ENCODE measurements at regions not wholly inside any gene's neighbourhood (a gene's known extent, or its start where the extent isn't known, plus 50 kb on each side); places are given as distances from the start of the nearest gene placed in this dataset.
"Not testable (repeated sequence)": the region's sequence is repeated elsewhere in the genome, so short reads cannot be mapped to it uniquely, and the experiment has no call there.

DNA sequence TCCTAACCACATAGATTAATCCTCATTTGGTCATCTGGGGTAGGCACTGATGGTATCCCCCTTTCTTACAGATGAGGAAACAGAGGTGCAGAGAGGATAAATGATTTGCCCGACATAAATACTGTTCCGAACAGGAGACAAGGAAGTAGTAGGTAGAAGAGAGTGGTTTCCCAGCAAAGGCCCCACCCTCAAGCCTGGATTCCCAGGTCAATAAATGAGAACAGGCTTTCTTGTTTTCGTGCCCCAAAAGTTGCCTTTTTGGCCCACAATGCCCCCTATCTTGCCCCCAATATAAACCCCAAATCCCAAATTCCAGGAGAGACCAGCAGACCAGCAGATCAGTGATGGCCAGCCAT is 125.5 kb upstream of the PRR20G start:
- DNase-seq, result no peak

GRCh38 chr3:127412578-127413317 is 124.9 kb upstream of the PRR20G start:
- no peak for DNase-seq

DNA sequence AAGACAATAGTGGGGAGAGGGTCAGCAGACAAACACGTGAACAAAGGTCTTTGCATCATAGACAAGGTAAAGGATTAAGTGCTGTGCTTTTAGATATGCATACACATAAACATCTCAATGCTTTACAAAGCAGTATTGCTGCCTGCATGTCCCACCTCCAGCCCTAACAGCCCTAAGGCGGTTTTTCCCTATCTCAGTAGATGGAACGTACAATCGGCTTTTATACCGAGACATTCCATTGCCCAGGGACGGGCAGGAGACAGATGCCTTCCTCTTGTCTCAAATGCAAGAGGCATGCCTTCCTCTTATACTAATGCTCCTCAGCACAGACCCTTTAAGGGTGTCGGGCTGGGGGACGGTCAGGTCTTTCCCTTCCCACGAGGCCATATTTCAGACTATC is 124.0 kb upstream of the PRR20G start:
- not testable (repeated sequence) for DNase-seq

- DNase-seq, result no peak
Observed at GRCh38 chr3:127411083-127411727, 123.4 kb upstream of the PRR20G start.

DNA sequence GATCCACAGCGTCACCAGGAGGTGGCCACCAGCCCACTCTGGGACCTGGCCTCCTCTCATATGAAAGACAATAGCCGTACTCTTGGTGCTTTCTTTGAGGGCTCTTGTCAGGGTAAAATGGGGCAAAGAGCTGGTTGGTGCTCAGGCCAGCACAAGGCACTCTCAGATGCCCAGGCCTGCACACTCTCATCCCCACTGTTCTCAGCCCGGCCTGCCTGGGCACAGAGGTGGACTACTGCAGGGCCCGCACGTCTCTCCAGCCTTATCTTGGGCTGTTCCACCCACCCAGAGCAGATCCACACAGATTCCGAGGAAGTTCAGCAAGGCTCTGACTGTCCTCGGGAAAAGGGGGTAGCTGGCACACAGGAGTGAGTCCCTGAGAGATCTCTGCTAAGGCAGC is 122.8 kb upstream of the PRR20G start:
- no peak for DNase-seq

DNA sequence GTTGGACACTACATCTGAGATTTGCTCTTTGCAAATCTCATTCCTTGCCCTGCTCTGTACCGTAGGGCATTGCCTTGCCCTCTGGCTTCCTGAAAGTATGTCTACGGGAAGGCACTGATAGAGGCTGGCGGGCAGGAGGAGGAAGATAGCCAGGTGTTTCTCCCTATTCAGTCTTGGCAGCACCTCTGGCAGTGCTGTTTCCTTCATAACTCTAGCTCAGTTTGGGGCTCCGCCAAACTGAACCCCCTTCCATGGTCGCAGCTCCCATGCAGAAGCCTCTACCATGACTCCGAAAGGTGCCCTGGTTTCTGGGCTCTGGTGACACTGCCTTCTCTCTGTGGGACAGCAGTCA is 122.3 kb upstream of the PRR20G start:
- DNase-seq, result no peak

GRCh38 chr3:127409421-127410136 is 121.7 kb upstream of the PRR20G start:
- no peak for DNase-seq

GRCh38 chr3:127408684-127409420 is 121.0 kb upstream of the PRR20G start:
- no peak for DNase-seq

DNA sequence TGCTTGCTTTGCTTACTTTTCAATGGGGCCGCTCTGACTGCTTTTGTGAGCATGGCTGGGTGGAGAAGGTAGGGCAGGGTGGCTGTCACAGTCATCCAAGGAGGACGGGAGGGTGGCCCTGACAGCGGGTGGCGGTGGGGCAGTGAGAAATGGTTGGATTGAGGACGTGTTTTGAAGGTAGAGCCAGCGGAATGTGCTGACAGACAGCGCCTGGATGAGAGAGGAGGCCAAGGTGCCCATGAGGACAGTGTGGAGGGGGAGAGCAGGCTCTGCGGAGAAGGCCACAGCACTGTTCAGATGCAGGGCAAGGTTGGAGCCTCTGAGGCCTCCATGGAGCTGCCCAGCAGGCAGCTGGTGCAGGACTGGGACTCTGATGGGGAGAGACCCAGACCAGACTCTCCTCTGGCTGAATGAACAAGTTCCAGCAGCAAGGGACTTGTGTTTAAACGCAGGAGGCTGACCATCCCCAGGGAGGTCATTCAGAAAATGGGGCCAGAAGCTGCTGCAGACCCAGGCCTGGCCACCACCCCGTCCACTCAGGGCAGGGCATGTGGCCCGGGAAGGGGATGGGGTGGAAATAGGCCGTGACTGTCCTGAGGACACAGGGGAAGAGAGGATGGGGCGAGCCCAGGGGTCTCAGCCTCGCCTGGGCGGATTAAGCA is 120.3 kb upstream of the PRR20G start:
- DNase-seq, result no peak

GRCh38 chr3:127407026-127407939 is 119.4 kb upstream of the PRR20G start:
- DNase-seq, result no peak

- no peak for DNase-seq
Observed at GRCh38 chr3:127406309-127407025, 118.6 kb upstream of the PRR20G start.

DNA sequence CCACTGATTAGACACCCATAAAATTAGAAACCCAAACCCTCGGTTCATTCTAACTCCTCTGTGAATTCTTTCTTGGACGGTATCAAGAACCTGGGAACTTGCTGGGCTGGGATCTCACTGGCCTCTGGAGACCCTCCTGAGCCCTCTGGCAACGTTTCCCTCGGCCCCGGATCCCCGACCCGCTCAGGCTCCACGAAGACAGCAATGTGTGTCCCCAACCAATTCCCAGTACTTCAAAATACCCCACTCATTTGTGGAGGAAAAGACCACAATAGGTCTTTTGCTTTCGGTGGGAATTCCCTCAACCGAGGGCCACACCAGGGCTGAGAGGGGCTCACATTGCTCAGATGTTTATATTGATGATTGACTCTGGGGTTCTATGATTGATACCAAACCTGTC is 117.9 kb upstream of the PRR20G start:
- DNase-seq, result no peak

DNA sequence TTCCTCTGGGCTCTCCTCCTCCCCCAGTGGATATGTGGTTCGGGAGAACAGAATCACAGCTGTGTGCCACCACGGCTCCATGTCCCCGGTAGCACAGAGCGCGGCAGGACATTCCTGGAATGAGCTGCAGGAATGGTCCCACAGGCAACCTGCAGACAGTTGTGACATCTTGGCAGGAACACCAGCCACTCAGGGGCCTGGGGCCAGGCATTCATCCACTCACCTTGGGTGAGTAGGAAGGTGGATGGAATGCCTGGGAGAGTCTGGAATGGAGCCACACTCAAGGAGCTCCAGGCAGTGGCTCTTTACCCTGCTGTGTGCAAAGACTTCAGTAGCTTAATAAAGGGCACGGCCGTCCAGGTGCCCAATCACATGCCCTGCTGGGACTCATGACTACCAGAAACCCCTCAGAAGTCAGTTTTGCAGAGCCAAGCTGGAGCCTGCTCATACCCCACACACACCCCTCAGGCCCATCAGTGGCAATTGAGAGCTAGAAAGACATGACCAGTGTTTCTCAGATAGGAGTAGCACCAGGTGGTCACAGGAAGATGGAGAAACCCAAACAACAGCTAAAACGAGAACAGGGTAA is 117.3 kb upstream of the PRR20G start:
- DNase-seq, result no peak

- DNase-seq, result no peak
Observed at GRCh38 chr3:127404221-127405009, 116.6 kb upstream of the PRR20G start.

DNA sequence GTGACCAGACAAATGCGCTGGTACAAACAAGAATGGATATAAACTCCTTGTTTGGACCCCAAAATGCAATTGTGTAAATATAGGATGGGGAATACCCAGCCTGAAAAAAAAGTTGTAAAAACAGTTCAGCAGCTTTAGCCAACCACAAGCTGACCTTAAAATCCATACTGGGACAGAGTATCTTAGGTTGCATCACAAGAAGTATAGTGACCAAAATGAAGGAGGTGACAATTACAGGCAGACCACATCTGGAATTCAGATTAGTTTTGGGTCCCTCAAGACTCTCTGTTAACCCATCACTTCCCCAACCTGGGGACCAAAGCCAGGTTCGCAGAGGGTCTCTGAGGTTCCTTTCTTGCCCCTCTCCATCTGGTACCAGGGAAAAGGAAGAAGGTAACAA is 115.9 kb upstream of the PRR20G start:
- DNase-seq, result no peak

- DNase-seq, result no peak
Observed at GRCh38 chr3:127399154-127399553, 111.3 kb upstream of the PRR20G start.

- no peak for DNase-seq
Observed at GRCh38 chr3:127396473-127396872, 108.6 kb upstream of the PRR20G start.

DNA sequence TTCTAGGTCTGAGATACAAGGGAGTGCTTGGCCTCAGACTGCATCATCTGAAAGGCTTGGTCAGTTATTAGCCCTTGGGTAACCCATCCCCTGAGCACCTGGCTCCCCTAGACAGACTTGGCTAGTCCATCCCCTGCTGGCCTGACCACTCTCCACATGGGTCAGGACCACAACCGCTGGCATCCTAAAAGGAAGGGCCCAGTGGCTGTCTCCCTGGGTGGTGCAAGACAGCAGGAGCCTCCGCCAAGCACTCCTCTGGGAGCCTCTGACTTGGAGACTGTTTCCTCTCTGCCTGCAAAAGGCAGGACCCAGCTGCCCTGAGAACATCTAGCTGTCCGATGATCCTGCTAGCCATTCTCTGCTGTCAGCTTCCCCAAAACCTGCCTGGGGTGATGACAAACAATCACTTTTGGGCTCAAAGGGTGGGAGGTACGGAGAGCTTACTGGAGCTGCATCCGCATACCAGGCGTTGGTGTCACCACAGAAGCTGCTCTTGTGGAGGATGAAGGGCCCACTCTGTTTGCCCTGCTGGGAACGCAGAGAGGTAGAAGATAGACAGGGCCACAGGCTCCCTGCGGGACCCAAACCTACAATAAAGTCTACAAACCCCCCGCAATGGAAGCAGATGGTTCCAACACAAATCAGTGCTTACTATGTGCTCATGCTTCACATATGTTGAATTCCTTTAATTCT is 108.0 kb upstream of the PRR20G start:
- no peak for DNase-seq

GRCh38 chr3:127394984-127395662 is 107.3 kb upstream of the PRR20G start:
- no peak for DNase-seq

Data from effector CD4-positive, alpha-beta T cell (primary cell).